Neuronal stem cell (in vitro differentiated cells): ENCODE measurements at regions not wholly inside any gene's neighbourhood (a gene's known extent, or its start where the extent isn't known, plus 50 kb on each side); places are given as distances from the start of the nearest gene placed in this dataset.

Experiments
- DNase-seq: peaks from one replicate; pipeline ENCODE4 v3.0.0-alpha.2; 2013; ENCODE audit warnings: low spot score
- H2AFZ ChIP-seq: one replicate; pipeline ENCODE4 v1.6.1; 2013; ENCODE audit warnings: mild to moderate bottlenecking, low read length, inconsistent platforms
- H2AK5ac ChIP-seq: 2 replicates; pipeline ENCODE4 v1.6.1; 2013; ENCODE audit warnings: low read depth, mild to moderate bottlenecking, inconsistent platforms, low read length, moderate library complexity, mixed read lengths
- H2BK120ac ChIP-seq: 2 replicates; pipeline ENCODE4 v1.6.1; 2013; ENCODE audit warnings: low read depth, mild to moderate bottlenecking, inconsistent platforms, low read length, moderate library complexity, mixed read lengths
- H2BK12ac ChIP-seq: one replicate; pipeline ENCODE4 v1.6.1; 2013; ENCODE audit warnings: low read length, inconsistent platforms
- H2BK15ac ChIP-seq: 2 replicates; pipeline ENCODE4 v1.6.1; 2013; ENCODE audit warnings: mild to moderate bottlenecking, low read length, inconsistent platforms, mixed read lengths
- H2BK5ac ChIP-seq: one replicate; pipeline ENCODE4 v1.6.1; 2013; ENCODE audit warnings: inconsistent platforms, mild to moderate bottlenecking, low read length, moderate library complexity
- H3K14ac ChIP-seq: one replicate; pipeline ENCODE4 v1.6.1; 2013; ENCODE audit warnings: low read length, inconsistent platforms
- H3K18ac ChIP-seq: 2 replicates; pipeline ENCODE4 v1.6.1; 2013; ENCODE audit warnings: low read length, inconsistent platforms
- H3K23ac ChIP-seq: 2 replicates; pipeline ENCODE4 v1.6.1; 2013; ENCODE audit warnings: low read depth, mild to moderate bottlenecking, mixed read lengths, low read length, inconsistent platforms; ENCODE audit not compliant: poor library complexity
- H3K27ac ChIP-seq: replicated peaks from 3 replicates; pipeline ENCODE4 v1.5.1; 2013; ENCODE audit warnings: low read length, inconsistent platforms
- H3K27me3 ChIP-seq, 3 experiments: 2 replicates each; pipeline ENCODE4 v1.6.1; 2013; ENCODE audit warnings: low read length in 3 of 3, mild to moderate bottlenecking in 2 of 3, inconsistent platforms in 1 of 3, low read depth in 1 of 3, mixed read lengths in 1 of 3, moderate library complexity in 1 of 3; ENCODE audit not compliant: control insufficient read depth in 3 of 3, insufficient read depth in 3 of 3
- H3K36me3 ChIP-seq, 2 donors: replicated peaks in 1 of 2; 2 replicates each; pipeline ENCODE4 v1.6.1; 2013; ENCODE audit warnings: low read length in 2 of 2; ENCODE audit not compliant: control insufficient read depth in 2 of 2, insufficient read depth in 2 of 2
- H3K4ac ChIP-seq: 2 replicates; pipeline ENCODE4 v1.6.1; 2013; ENCODE audit warnings: inconsistent platforms, mild to moderate bottlenecking, low read length, moderate library complexity
- H3K4me1 ChIP-seq, 2 donors: 1 replicate in 1 of 2; 2 replicates in 1 of 2; pipeline ENCODE4 v1.6.1; 2013; ENCODE audit warnings: low read length in 2 of 2, low read depth in 1 of 2; ENCODE audit not compliant: control insufficient read depth in 2 of 2, insufficient read depth in 1 of 2
- H3K4me2 ChIP-seq: one replicate; pipeline ENCODE4 v1.6.1; 2013; ENCODE audit warnings: mild to moderate bottlenecking, low read length, inconsistent platforms; ENCODE audit not compliant: insufficient read depth, poor library complexity, severe bottlenecking
- H3K4me3 ChIP-seq, 2 donors: 2 replicates each; pipeline ENCODE4 v1.5.1; 2013; ENCODE audit warnings: low read length in 2 of 2, mild to moderate bottlenecking in 2 of 2, inconsistent platforms in 1 of 2, moderate library complexity in 1 of 2
- H3K79me1 ChIP-seq: one replicate; pipeline ENCODE4 v1.6.1; 2013; ENCODE audit warnings: low read depth, mild to moderate bottlenecking, inconsistent platforms, low read length, moderate library complexity
- H3K9ac ChIP-seq: one replicate; pipeline ENCODE4 v1.6.1; 2013; ENCODE audit warnings: mild to moderate bottlenecking, low read depth, low read length, inconsistent platforms; ENCODE audit not compliant: poor library complexity
- H3K9me3 ChIP-seq, 2 donors: replicated peaks in 1 of 2; 2 replicates each; pipeline versions ENCODE3 to v1.6.1; 2013; ENCODE audit warnings: low read length in 2 of 2, mild to moderate bottlenecking in 2 of 2, inconsistent platforms in 1 of 2, low read depth in 1 of 2, mixed read lengths in 1 of 2, moderate library complexity in 1 of 2; ENCODE audit not compliant: control insufficient read depth in 2 of 2, insufficient read depth in 1 of 2
- H4K8ac ChIP-seq: one replicate; pipeline ENCODE4 v1.6.1; 2013; ENCODE audit warnings: low read depth, mild to moderate bottlenecking, inconsistent platforms, low read length, moderate library complexity
- H4K91ac ChIP-seq: one replicate; pipeline ENCODE4 v1.6.1; 2013; ENCODE audit warnings: low read length, low read depth, mild to moderate bottlenecking, inconsistent platforms; ENCODE audit not compliant: poor library complexity
- whole genome bisulfite sequencing, 2 donors: extraction: QIAGEN DNeasy Blood & Tissue Kit; methylation state at CpG; one replicate each; pipeline ENCODE4 v1.1.7; 2013; ENCODE audit warnings: missing lambda C conversion rate in 2 of 2, mixed read lengths in 1 of 2; ENCODE audit not compliant: insufficient read length in 2 of 2, insufficient replicate concordance in 1 of 2; ENCODE audit errors: extremely low coverage in 2 of 2; 5-methylcytosine and 5-hydroxymethylcytosine counted together

GRCh38 chr9:83185488-83186154, 122.7 kb upstream of the RASEF start:
- no peaks in the 10 kb centered on the region for H3K79me1 ChIP-seq
- H2AK5ac ChIP-seq: no peak overlapping the region
- no peak for DNase-seq
- no peak overlapping the region for H3K18ac ChIP-seq
- no peaks in the 10 kb centered on the region for H3K36me3 ChIP-seq
- H3K27ac ChIP-seq: no peak overlapping the region
- H3K9ac ChIP-seq: no peak overlapping the region
- no peak overlapping the region for H3K4ac ChIP-seq
- H4K8ac ChIP-seq: no peak overlapping the region
- H2BK12ac ChIP-seq: no peak overlapping the region
- H3K9me3 ChIP-seq: no peaks in the 10 kb centered on the region
- H2BK5ac ChIP-seq: no peak overlapping the region
- H3K4me3 ChIP-seq: no peak overlapping the region
- no peak overlapping the region for H3K23ac ChIP-seq
- no peak overlapping the region for H2BK15ac ChIP-seq
- no peak overlapping the region for H3K4me2 ChIP-seq
- H3K4me1 ChIP-seq: peaks cover 0 to 2% of the 10 kb centered on the region in 2 donors
- no peak overlapping the region for H3K14ac ChIP-seq
- no CpG with 5 or more reads among the region's 8 CpGs for WGBS, 2 donors
- H2BK120ac ChIP-seq: no peak overlapping the region
- H3K27me3 ChIP-seq: no peaks in the 10 kb centered on the region
- H4K91ac ChIP-seq: no peak overlapping the region
- peak overlapping the region; percentile 58 for H2AFZ ChIP-seq

DNA sequence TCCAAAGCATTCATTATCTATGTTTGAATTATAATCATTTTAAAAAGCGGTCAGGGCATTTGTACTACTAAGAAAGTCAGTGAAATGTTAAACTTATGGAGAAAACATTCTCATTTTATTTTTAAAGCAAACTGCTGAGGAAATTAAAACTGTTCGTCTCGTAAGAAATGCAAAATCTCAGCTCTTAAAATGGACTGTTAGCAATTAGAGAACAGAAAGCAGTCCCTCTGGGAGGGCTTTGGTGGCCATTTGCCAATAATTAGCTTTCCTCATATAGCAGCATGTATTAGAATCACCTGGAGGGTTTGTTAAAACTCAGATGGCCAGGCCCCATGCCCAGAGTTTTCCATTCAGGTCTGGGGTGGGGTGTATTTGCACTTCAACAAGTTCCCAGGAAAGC, 120.7 kb upstream of the RASEF start:
- no peaks in the 10 kb centered on the region for H3K27me3 ChIP-seq
- H2BK5ac ChIP-seq: no peak overlapping the region
- no peak overlapping the region for H2BK15ac ChIP-seq
- no peak overlapping the region for H3K4ac ChIP-seq
- H3K9me3 ChIP-seq: no peaks in the 10 kb centered on the region
- H2BK12ac ChIP-seq: no peak overlapping the region
- peaks cover 0 to 2% of the 10 kb centered on the region in 2 donors for H3K4me1 ChIP-seq
- no peak overlapping the region for H3K27ac ChIP-seq
- H3K4me2 ChIP-seq: no peak overlapping the region
- H3K4me3 ChIP-seq: no peak overlapping the region
- H3K9ac ChIP-seq: no peak overlapping the region
- H3K36me3 ChIP-seq: no peaks in the 10 kb centered on the region
- H4K91ac ChIP-seq: no peak overlapping the region
- no peak overlapping the region for H2AFZ ChIP-seq
- no CpG with 5 or more reads among the region's 3 CpGs for WGBS, 2 donors
- no peak for DNase-seq
- H2AK5ac ChIP-seq: no peak overlapping the region
- no peak overlapping the region for H3K14ac ChIP-seq
- H2BK120ac ChIP-seq: no peak overlapping the region
- no peak overlapping the region for H3K18ac ChIP-seq
- H3K23ac ChIP-seq: no peak overlapping the region
- no peaks in the 10 kb centered on the region for H3K79me1 ChIP-seq
- no peak overlapping the region for H4K8ac ChIP-seq

DNA sequence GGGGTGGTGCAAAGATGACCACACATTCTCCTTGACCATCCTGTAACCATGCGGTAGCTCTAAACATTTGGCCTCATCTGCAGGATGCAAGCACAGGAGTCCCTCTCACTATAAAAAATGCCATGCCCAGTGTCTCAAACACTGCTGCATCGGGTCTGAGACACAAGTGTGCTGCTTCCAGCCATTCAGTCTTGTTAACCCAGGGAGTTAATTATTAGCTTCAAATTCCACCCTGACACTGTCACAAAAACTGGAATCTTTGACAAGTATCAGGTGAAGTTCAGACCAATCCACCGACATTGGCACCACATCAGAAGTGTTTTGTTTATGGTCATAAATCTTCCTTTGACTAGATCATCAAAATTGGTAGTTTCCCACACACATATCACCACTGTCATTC, 119.1 kb upstream of the RASEF start:
- Histone ChIP-seq H2BK120ac (no peak overlapping the region), H2BK5ac (no peak overlapping the region), H2AFZ (no peak overlapping the region), H2BK15ac (no peak overlapping the region), H3K4me1 (peaks cover 0 to 2% of the 10 kb centered on the region in 2 donors), H3K18ac (no peak overlapping the region), H3K9ac (no peak overlapping the region), H4K8ac (no peak overlapping the region), H3K4me2 (no peak overlapping the region), H3K27me3 (no peaks in the 10 kb centered on the region), H3K23ac (no peak overlapping the region), H3K4ac (no peak overlapping the region), H3K27ac (no peak overlapping the region), H3K79me1 (no peaks in the 10 kb centered on the region), H3K4me3 (no peak overlapping the region), H2BK12ac (no peak overlapping the region), H2AK5ac (no peak overlapping the region), H3K36me3 (no peaks in the 10 kb centered on the region), H3K14ac (no peak overlapping the region), H3K9me3 (no peaks in the 10 kb centered on the region), H4K91ac (no peak overlapping the region)
- no peak for DNase-seq
- WGBS, 2 donors: no CpG with 5 or more reads among the region's 3 CpGs

DNA sequence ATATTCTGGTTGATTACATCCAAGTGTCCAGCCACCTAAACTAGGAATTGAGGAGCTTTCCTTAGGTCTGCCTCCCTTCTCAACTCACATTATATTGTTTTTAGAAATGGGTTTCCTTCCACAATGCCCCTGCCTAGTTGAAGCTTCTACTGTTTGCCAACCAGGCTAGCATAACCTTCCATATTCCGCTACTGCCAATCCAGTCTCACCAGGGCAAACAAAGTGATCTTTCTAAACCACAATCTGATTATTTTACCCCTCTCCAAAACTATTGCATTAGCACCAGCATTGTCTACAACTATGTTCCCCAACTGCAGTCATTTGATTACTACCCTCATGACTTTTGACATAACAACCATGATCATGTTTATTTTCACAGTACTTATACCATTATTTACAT, 115.8 kb upstream of the RASEF start:
- no peak overlapping the region for H3K14ac ChIP-seq
- no peak overlapping the region for H3K27ac ChIP-seq
- no peak overlapping the region for H3K23ac ChIP-seq
- H4K91ac ChIP-seq: no peak overlapping the region
- DNase-seq: no peak
- no peak overlapping the region for H2BK15ac ChIP-seq
- no peak overlapping the region for H2BK12ac ChIP-seq
- no peaks in the 10 kb centered on the region for H3K79me1 ChIP-seq
- no peak overlapping the region for H3K4ac ChIP-seq
- H3K4me2 ChIP-seq: no peak overlapping the region
- no peak overlapping the region for H3K18ac ChIP-seq
- no peak overlapping the region for H2BK5ac ChIP-seq
- no peak overlapping the region for H3K4me3 ChIP-seq
- WGBS, 2 donors: no CpG with 5 or more reads among the region's 1 CpG
- no peak overlapping the region for H2AK5ac ChIP-seq
- no peaks in the 10 kb centered on the region for H3K36me3 ChIP-seq
- H3K4me1 ChIP-seq: no peaks in the 10 kb centered on the region
- H3K27me3 ChIP-seq: no peaks in the 10 kb centered on the region
- H3K9ac ChIP-seq: no peak overlapping the region
- no peak overlapping the region for H2BK120ac ChIP-seq
- H3K9me3 ChIP-seq: no peaks in the 10 kb centered on the region
- no peak overlapping the region for H4K8ac ChIP-seq
- H2AFZ ChIP-seq: no peak overlapping the region
